ENCODE measurements at regions not wholly inside any gene's neighbourhood (a gene's known extent, or its start where the extent isn't known, plus 50 kb on each side); places are given as distances from the start of the nearest gene placed in this dataset.

- CTCF ChIA-PET, result no interaction called here
- no peak for TF ChIP-seq CEBPB (IDR thresholded peaks at IDR 0.05; ENCODE audit: low read depth, low read length)
- TF ChIP-seq NFE2L2 (IDR thresholded peaks at IDR 0.05; ENCODE audit: low read depth, low read length), result no peak
- TF ChIP-seq RCOR1 (IDR thresholded peaks at IDR 0.05; ENCODE audit: insufficient replicate concordance, low read length), result no peak
- no peak for TF ChIP-seq POLR2A (IDR thresholded peaks at IDR 0.05; ENCODE audit: low read depth, low read length)
- TF ChIP-seq MAZ (IDR thresholded peaks at IDR 0.05; ENCODE audit: borderline replicate concordance, low read depth, low read length), result no peak
- TF ChIP-seq MXI1 (IDR thresholded peaks at IDR 0.05; ENCODE audit: borderline replicate concordance, low read depth, low read length), result no peak
- TF ChIP-seq BHLHE40 (IDR thresholded peaks at IDR 0.05; ENCODE audit: low read depth, low read length), result no peak
- TF ChIP-seq CHD1 (IDR thresholded peaks at IDR 0.05; ENCODE audit: low read depth, low read length), result no peak
- no peak for TF ChIP-seq SMC3 (IDR thresholded peaks at IDR 0.05; ENCODE audit: low read depth, low read length)
- TF ChIP-seq ELK1 (IDR thresholded peaks at IDR 0.05; ENCODE audit: borderline replicate concordance, low read depth, low read length), result no peak
- TF ChIP-seq USF2 (IDR thresholded peaks at IDR 0.05; ENCODE audit: low read depth, low read length), result no peak
- TF ChIP-seq RAD21 (IDR thresholded peaks at IDR 0.05; ENCODE audit: low read length), result no peak
- H2AFZ ChIP-seq (replicated peaks; ENCODE audit: low read length, poor library complexity), result no peak overlapping the region
Measured at GRCh38 chr5:119752921-119753886, 123.8 kb downstream of the FAM170A start.

More at GRCh38 chr5:119752921-119753886, 123.8 kb downstream of the FAM170A start:
- Histone ChIP-seq H2AK5ac (ENCODE audit: low read depth, low read length) (no peak overlapping the region), H2AK9ac (replicated peaks; ENCODE audit: low read depth, low read length, poor library complexity) (no peak overlapping the region), H3K27ac (ENCODE audit: insufficient read depth, low read length) (no peak overlapping the region), H3K56ac (ENCODE audit: extremely low read depth, insufficient read depth, low read length) (no peak overlapping the region), H2BK15ac (ENCODE audit: low read depth, low read length) (no peak overlapping the region), H4K20me1 (ENCODE audit: insufficient read depth, low read length) (no peaks in the 10 kb centered on the region), H4K5ac (ENCODE audit: low read depth, low read length) (no peak overlapping the region), H3K9me1 (ENCODE audit: insufficient read depth, low read length) (no peaks in the 10 kb centered on the region), H3K4me3 (ENCODE audit: insufficient read depth, low read depth, low read length) (no peak overlapping the region), H3K4me2 (ENCODE audit: low read depth, low read length) (no peak overlapping the region), H3K4me1 (ENCODE audit: control insufficient read depth, insufficient read depth, low read length) (no peaks in the 10 kb centered on the region), H4K8ac (ENCODE audit: low read depth in 2 of 2, low read length in 2 of 2) (no peak overlapping the region), H3K79me1 (ENCODE audit: low read depth in 1 of 2, low read length in 2 of 2) (no peaks in the 10 kb centered on the region), H3K23ac (ENCODE audit: low read depth, low read length) (no peak overlapping the region), H3K4ac (ENCODE audit: low read depth, low read length) (no peak overlapping the region), H3K18ac (ENCODE audit: low read depth, low read length) (no peak overlapping the region), H2BK5ac (ENCODE audit: low read depth, low read length, poor library complexity, severe bottlenecking) (no peak overlapping the region), H3K9ac (ENCODE audit: low read depth, low read length) (no peak overlapping the region), H3K9me3 (ENCODE audit: control insufficient read depth, insufficient read depth, low read length) (no peaks in the 10 kb centered on the region), H4K91ac (ENCODE audit: insufficient read depth, low read depth, low read length) (no peak overlapping the region), H3K36me3 (ENCODE audit: control insufficient read depth, insufficient read depth, low read length) (no peaks in the 10 kb centered on the region), H2BK120ac (ENCODE audit: low read depth, low read length) (no peak overlapping the region), H3K27me3 (ENCODE audit: control insufficient read depth, insufficient read depth, low read length) (no peaks in the 10 kb centered on the region), H3K14ac (replicated peaks; ENCODE audit: low read depth, low read length) (no peak overlapping the region), H2BK20ac (ENCODE audit: low read depth, low read length) (no peak overlapping the region)
- ATAC-seq (ENCODE audit: low read depth), result no peak
- WGBS, 2 experiments (ENCODE audit: extremely low coverage in 2 of 2, insufficient read length in 1 of 2), result no CpG with 5 or more reads among the region's 8 CpGs
- BruUV-seq (replicated peaks), result no TSS peak
- DNase-seq, result no peak
- intact Hi-C loops (cut with micrococcal nuclease) (no loop called here), dilution Hi-C loops (cut with HindIII; ENCODE audit: low sequenced_read_pairs, unreplicated experiment) (no loop called here), in situ Hi-C loops (cut with MboI; ENCODE audit: low sequenced_read_pairs) (no loop called here)
- POLR2A ChIA-PET (ENCODE audit: unreplicated experiment), result no interaction called here
